HG02981 (cell line): ENCODE measurements at regions not wholly inside any gene's neighbourhood (a gene's known extent, or its start where the extent isn't known, plus 50 kb on each side); places are given as distances from the start of the nearest gene placed in this dataset.

ENCODE experiments used
- ATAC-seq: cut with Tn5 transposase; IDR thresholded peaks from one replicate; pipeline ENCODE4 v1.9.1; 2021; ENCODE audit warnings: mild to moderate bottlenecking, moderate library complexity; ENCODE audit not compliant: unreplicated experiment

DNA sequence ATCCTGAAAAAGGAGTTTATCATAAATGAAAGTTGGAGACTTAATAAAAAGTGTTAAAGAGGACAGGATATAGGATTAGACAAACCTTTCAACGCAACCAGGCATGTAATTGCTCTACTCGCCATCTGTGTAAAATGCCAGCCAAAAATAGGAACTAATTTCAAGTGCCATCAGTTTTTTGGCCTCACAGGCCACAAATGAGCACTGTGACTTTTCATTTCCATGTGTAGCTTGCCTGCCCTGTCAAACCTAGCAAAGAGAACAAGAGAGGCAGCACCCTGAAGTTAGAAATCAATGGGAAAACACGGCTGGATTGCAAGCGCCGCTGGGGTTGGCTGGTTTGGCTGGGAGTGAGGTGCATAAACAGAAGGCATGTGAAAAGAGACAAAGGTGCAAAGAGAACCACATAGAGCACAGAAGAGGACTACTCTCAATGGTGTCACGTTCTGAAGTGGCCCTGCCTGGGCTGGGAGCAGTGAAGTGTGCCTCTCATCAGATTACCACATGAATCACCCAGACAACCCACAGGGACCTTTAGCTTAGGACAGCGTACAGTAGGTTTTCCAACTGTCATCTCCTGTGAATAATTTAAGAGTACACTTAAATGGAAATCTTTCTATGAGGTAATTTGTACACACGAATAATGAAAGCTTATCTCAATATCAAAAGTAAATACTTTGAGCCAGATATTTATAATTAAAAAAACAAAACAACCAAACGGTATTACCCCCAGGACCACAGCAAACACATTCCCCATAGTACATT, 78.0 kb upstream of the NHSL1 start:
- ATAC-seq, result peak; percentile 71

- no peak for ATAC-seq
These were observed 80.7 kb upstream of the NHSL1 start for GRCh38 chr6:138580040-138580439.

GRCh38 chr6:138580801-138581200, 81.5 kb upstream of the NHSL1 start:
- ATAC-seq, result no peak

- no peak for ATAC-seq
These were observed 83.3 kb upstream of the NHSL1 start for GRCh38 chr6:138582573-138582972.

DNA sequence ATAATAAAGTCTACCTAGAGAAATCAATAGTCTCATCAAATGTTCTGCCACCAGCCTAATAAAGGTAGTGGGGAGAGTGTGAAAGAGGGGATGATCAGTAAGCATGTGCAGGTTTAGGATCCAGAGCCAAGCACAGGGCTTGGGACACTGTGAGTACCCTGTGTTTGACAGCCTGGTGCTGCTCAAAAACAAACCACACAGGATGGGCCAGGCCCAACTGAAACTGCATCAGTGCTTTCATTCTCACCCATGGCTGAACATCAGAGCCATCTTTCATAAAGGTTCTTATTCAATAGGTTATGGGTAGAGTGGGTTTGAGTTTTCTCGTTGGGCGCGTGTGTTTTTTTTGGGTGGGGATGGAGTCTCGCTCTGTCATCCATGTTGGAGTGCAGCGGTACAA, 87.3 kb upstream of the NHSL1 start:
- ATAC-seq, result peak; percentile 44

DNA sequence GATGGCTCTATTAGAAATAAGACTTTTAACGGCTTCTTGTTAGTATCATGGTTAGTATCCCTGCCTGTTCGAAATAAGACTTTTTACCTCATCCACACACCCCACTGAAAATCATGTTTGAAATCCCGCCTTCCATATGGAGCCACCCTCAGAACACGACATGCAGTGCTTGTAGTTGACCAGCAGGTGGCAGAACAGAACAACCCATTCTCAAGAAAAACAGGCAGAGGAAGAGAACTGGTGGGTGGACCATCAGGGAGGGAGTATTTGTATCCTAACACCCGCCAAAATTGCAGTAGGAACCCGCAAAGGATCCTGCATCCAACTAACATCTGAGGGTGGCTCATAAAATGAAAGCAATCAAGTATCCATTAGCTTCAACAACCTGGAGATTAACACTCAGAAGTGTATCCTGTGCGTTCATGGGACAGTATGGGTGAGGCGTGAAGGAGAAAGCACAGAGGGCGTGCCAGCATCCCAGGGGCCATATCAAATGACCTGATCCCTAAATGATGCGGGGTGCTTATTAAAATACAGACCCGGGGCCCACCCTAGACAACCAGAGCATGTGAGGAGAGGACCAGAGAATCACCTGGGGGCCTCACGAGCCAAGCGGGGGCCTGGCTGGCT, 89.6 kb upstream of the NHSL1 start:
- ATAC-seq, result no peak

DNA sequence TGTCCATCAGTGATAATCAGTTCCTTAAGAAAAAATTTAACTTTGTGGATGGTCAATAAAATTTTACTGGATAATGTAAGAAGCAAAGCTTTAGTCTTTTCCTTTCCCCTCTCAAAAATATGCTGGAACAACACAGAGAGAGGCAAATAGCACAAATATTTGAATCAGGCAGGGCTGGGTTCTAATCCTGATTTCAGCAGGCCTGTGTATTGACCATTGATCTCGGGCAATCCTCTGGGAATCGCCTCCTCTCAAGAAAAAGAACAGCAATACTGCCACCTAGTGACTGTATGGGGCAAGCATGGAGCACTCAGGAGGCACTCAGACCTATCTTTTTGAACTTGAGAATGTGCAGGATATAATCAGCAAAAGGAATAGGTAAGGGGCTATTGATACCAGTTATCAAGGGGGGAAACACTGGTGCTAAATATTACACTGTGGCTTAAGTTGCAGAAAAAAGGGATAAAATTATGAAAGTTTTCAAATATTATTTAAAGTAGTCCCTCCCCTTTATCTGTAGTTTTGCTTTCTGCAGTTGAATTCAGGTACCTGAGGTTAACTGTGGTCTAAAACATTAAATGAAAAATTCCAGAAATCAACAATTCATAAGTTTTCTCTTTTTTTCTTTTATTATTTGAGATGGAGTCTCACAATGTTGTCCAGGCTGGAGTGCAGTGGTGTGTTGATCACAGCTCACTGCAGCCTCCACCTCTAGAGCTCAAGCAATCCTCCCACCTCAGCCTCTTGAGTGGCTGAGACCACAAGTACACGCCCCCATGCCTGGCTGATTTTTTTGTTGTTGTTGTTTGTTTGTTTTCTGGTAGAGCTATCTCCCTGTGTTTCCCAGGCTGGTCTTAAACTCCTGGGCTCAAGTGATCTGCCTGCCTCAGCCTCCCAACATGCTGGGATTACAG, 91.8 kb upstream of the NHSL1 start:
- ATAC-seq, result no peak

DNA sequence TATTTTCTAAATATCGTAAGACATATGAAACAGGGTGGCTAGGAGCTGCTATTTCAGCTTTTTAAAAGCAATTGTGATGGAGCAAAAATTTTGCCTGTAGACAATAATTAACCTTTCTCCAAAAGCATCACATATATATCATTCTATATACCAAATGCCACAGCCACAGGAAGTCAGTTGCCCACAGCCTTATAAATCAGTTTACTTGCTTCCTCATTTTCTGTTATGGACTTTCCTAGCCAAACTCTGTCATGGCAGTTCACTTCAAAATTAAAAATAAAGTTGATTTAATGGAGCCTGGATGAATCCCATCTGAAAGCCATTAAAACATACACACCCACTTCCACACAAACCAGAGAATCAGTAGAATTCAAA, 93.4 kb upstream of the NHSL1 start:
- ATAC-seq, result peak; percentile 61

DNA sequence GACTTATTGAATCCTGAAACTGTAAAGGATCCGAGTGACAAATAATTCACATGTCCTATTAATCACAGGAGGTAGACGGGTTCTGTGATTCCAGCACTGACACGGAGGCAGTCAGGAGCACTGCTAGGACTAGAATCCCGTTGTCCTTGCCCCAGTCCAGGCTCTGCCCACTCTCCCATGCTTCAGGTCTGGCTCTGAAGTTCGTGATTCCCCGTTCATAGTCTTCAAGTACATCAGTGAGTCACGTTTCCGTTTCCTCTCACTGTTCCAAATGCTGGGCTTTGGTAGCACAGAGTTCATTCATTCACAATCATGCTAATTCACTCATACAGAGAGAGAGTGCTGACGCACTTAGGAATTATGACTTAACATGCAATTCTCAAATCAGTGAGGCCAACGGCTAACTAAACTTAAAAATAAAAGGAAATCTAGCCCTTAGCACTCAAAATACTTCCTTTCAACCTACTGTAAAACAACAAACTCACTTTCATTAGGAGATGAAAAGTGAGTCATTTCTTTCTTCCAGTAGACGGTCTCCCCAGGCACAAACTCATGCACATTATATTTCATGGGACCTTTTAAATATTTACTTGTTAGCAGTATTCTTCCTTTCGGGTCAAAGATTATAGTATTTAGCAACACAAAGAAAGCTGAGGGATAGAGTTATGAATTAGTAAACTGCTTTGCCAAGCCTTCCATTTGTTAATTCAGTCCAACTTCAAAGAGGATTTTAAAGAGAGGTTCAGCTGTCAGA, 94.0 kb upstream of the NHSL1 start:
- peak; percentile 78 for ATAC-seq

DNA sequence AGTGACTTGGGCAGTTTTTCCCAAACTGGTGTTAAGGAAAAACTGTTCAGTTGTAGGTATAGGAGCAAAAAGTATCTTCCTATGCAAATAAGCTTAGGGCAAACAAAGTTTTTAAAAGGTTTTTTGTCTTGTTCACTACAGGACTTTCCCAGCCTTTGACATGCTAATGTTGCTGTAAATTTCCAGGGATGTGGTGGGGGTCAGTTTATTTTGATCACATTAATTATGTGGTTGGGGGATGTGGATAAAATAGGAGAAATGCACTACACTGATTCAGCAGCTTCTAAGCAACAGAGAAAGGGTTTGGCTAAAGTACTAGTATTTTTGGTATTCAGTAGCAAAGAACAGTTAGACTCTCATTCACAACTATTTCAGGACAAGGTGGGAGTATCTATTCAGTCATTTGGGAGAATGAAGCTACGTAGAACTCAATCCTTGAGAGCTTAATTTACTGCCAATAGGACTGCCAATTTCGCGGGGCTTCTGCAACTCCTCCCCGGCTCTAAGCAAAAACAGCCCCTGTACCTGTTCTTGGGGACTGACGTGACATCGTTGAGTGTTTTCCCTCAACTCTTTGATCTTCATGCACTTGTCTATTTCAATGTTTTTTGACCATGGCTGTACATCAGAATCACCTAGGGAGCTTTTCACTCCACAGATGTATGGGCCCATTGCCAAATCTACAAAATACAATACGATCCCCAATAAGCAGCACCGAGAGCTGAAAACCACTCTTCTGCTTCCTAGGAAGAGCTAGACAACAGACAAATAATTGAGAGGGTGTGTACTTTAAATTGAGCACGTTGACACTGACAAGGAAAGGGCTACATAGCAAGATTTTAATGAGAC, 94.8 kb upstream of the NHSL1 start:
- ATAC-seq, result no peak

GRCh38 chr6:138594758-138595140, 95.5 kb upstream of the NHSL1 start:
- ATAC-seq, result no peak

DNA sequence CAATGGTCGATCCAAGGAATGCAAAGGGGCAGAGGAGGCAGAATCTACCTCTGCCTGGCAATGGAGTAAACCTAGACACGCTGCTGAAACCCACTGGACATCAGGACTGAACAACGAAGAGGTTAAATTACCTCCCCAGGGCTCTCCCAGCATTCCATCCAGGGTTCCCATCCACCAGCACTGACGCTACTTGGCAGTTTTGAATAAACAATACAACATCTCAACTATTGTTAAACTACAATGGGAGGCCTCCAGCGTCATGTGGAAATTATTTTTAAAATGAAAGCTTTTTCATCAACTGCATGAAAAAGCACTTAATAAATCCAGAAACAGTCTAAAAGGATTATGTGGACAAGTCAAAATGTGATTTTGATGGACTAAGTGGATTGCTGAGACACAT, 96.8 kb upstream of the NHSL1 start:
- ATAC-seq, result no peak

DNA sequence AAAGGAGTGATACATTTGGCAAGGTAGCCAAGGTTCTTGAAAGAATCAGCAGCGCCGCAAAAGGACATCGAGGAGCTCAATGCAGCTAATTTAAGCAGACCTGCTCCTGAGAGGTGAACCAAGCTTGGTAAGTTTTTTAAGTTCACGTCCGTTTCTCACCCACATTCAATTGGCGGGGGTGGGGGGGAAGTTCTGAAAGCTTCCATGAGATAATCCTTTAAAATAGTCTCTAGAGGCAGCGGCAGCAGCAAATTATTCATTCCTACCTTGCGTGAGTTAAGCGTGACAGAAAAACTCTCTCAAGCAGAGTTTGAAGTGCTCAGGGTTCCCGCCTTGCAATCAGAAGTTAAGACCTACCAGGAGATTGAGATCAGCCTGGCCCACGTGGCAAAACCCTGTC, 97.3 kb upstream of the NHSL1 start:
- ATAC-seq, result no peak

DNA sequence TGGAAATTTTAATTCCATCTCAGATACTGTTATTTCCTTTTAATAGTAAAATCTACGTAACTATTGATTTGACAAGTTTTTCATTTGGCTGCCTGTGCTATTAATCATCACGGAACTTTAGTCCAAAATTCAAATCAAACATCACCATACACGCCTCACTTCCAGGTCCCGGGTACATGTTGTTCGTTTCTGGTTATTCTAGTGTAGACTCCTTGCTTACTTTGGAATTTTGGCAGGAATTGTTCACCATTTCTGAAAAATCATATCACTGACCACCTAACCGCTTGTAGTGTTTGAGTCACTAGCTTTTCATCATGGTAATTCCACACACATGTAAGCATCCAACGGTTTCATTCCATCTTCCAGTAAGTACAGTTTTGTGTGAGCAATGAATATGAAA, 98.0 kb upstream of the NHSL1 start:
- ATAC-seq, result no peak

DNA sequence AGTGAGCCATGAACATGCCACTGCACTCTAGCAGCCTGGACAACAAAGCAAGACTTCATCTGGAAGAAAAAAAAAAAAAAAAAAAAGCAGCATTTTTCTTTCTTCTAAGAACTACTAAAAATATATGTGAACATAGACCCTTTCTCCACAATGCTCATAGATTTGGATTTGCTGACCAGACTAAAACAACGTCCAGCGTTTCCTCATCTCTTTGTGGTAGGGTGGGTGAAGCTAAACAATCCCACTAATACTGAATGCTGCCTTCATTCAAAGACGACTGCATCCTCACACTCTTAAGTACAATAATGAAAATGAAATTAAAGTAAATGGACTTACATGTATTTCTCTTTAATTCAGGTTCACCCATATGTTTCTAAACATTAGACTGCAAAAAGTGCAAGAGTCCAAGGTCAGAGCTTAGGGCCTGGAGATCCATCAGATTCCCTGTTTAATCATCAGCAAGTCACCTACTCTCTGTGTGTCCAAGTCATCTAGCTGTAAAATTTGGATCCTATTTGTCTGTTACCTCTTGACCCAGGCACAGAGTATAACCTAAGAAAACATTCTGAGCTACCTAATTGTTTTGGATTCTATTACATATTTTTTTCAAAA, 99.4 kb upstream of the NHSL1 start:
- ATAC-seq, result no peak

DNA sequence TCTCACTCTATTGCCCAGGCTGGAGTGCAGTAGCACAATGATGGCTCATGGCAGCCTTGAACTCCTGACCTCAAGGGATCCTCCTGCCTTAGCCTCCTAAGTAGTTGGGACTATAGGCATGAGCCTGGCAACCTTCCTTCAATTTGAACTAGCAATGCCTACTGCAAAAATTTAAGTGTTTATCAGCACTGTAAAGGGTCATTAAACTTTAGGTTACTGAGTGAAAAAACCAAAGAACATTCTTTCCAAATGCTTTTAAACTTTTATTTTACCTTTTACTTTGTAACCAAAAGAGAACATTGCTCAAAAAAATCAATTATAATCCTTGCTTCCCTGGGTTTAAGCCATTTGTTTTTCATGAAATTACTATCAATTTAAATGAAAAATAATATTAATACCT, 101.0 kb upstream of the NHSL1 start:
- no peak for ATAC-seq

- no peak for ATAC-seq
These were observed 101.4 kb upstream of the NHSL1 start for GRCh38 chr6:138600726-138601125.

GRCh38 chr6:138601128-138601527, 101.8 kb upstream of the NHSL1 start:
- ATAC-seq, result no peak

- no peak for ATAC-seq
These were observed 106.7 kb upstream of the NHSL1 start for GRCh38 chr6:138605958-138606357.
